Stimulated activated CD4-positive, alpha-beta T cell treated with anti-CD3 and anti-CD28 coated beads, Interleukin-2, amount 100 ng/mL, for 4 hours (primary cell): ENCODE measurements at regions not wholly inside any gene's neighbourhood (a gene's known extent, or its start where the extent isn't known, plus 50 kb on each side); places are given as distances from the start of the nearest gene placed in this dataset.

Experiments
- DNase-seq: peaks from one replicate; pipeline ENCODE4 v3.0.0-alpha.2; 2020; ENCODE audit warnings: low read depth

DNA sequence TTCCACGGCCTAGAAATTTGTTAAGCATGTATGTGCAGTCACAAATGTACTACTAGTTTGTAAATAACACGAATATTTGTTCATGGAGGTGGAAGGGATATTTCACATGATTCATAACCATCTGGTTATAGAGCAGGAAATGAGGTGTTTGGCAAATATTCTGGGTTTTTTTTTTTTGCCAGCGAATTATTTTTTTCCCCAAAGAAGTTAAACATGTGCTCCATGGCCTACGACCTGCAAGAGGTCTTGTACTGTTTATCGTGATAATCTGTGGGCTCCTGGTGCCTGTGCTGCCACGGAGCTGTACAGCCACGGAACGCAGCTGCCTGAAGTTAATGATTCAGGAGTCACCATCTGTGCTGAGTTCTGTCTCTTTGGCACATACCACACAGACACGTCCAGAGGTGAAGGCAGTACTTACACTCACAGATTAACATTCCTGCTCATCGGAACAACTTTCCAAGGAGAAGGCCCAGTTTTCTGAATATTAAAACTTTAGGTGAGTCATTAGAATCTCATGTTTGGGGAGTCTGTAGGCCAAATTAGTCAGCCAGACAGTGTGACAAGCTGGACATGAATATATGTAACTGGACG lies 156.3 kb downstream of the TMX1 start:
- no peak for DNase-seq

DNA sequence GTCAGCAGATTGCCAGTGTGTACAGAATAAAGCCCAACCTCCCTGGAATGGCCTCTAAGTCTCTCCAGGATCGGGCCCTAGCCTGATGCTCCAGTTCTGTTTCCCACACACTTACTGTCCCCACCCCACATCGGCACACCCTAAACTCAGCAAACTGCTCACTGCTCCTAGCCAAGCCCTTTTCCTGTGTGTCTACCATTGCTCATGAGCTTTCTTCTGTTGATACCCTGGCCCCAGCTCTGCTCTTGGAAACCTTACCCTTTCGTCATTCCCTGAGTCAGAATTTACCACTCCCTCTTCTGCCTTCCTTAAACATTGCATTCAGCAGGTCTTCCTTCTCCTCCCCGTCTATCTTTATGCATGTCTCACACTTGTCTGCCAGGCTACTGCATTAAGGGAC lies 158.9 kb downstream of the TMX1 start:
- DNase-seq: no peak

DNA sequence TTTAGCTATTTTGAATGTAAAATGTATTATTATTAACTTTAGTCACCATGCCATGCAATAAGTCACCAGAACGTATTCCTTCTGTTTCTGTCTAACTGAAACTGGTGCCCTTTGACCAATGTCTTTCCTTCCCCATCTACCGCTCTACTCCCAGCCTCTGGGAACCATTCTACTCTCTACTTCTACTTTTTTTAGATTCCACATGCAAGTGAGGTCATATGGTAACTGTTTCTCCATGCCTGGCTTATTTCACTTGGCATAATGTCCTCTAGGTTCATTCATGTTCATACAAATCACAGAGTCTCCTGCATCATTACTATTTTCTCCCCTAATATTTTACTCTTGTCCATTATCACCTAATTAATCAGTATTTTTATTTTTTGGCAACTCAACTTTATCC lies 160.1 kb downstream of the TMX1 start:
- no peak for DNase-seq

DNA sequence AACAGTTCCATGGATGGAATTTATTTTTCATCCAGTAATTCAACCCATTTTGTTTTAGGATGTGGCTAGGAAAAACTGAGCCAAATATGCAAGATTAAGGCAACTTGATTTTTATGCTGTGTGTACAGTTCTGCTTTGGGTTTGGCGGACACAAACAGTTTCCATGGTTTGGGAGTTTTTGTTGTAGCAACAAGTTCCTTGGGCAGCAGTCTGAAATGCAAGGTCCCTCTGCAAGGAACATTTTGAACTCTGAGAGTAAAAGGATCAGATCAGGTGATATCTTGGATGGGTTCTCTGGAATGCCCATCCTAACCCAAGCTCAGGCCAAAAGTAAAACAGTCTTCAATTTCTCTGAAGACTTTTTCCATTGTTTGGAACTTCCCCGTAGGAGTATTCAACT lies 161.2 kb downstream of the TMX1 start:
- no peak for DNase-seq

- no peak for DNase-seq
Observed at GRCh38 chr14:51401756-51402155, 161.7 kb downstream of the TMX1 start.

GRCh38 chr14:51410897-51411296 lies 170.8 kb downstream of the TMX1 start:
- DNase-seq: no peak

- DNase-seq: peak; percentile 4
Observed at GRCh38 chr14:51419685-51420084, 179.6 kb downstream of the TMX1 start.

- DNase-seq: no peak
Observed at GRCh38 chr14:51422704-51423103, 182.7 kb downstream of the TMX1 start.

GRCh38 chr14:51424041-51424440 lies 184.0 kb downstream of the TMX1 start:
- no peak for DNase-seq

DNA sequence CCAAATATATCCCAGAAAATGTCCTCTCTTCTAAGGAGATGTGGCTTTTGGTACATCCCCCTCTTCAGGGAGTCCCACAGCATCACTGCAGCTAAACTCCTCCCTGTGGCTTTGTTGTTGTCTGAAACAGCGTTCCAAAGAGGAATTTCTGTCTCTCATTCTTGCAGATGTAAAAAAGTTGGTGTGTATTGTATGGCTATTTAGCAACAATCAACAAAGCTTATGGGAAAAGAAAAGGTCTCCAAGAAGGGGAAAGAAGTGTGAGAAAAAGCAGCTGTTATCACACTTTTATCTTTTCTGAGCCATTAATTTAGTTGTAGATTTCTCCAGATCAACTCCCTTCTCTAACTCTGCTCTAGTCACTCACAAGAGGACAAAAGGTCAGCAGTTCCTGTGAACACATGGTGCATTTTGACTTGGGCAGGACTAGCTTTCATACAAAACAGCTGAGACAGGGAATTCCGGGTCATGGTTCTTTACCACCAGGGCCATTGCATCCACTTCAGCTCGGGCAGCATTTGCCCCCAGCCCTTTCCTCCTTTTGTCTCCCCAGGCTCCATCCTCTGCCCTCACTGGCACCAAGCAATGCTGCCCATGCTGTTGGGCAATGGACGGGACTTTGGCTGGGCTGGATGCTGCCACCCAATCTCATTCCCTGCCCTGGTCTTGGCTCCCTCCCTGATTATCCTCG lies 184.7 kb downstream of the TMX1 start:
- DNase-seq: no peak

- DNase-seq: no peak
Observed at GRCh38 chr14:51428981-51429380, 188.9 kb downstream of the TMX1 start.

GRCh38 chr14:51430079-51430478 lies 190.0 kb downstream of the TMX1 start:
- no peak for DNase-seq

- no peak for DNase-seq
Observed at GRCh38 chr14:51430633-51431032, 190.6 kb downstream of the TMX1 start.

GRCh38 chr14:51431033-51431709 lies 191.1 kb downstream of the TMX1 start:
- no peak for DNase-seq

- no peak for DNase-seq
Observed at GRCh38 chr14:51431741-51432140, 191.7 kb downstream of the TMX1 start.

- DNase-seq: no peak
Observed at GRCh38 chr14:51432302-51432948, 192.4 kb downstream of the TMX1 start.

- DNase-seq: no peak
Observed at GRCh38 chr14:51436630-51437029, 196.6 kb downstream of the TMX1 start.

GRCh38 chr14:51439896-51440295 lies 199.8 kb downstream of the TMX1 start:
- no peak for DNase-seq

DNA sequence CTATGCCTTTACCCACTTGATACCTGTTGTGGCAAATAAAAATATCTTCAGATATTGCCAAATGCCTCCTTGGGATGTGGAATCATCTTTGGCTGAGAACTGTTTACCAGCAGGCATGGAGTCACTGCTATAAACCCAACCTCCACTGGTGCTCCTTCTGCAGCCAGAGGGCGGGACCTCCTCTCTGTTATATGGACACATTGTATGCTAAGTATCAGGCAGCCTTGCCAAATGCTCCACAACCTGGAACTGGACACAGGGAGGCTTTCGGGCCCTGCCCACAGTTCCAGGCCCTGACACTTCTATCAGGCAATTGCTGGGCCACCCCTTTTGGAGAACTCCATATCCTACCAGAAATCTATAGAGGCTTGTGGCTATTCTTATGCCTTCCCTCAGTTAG lies 201.0 kb downstream of the TMX1 start:
- no peak for DNase-seq

DNA sequence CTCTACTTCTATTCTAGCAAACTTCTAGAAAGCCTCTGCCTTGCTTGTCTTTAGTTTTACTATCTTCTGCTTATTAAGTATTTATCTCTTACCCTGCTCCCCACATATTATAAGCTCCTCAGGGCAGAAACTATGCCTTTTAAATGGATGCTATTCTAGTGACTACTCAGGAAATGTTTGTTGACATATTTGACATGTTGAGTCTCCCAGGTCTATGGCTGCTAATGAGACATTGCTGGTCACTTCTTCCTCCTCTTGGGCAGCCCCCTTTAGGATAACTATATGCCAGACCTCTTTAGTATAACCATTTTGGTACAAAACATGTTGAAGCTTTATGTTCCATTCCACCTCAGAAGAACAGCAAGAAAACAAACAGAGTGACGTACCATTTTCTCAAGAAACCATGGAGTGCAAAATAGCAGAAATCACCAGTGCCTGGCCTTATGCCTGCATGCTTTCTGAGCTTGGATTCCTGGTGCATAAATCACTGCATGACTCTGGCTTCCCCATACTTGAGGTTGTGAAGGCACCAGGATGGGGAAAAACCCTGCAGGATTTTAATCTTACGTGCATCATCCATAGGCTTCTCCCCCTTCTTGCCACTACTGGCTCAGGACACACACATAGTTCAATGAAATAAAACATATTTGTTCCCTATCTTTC lies 202.6 kb downstream of the TMX1 start:
- DNase-seq: no peak

DNA sequence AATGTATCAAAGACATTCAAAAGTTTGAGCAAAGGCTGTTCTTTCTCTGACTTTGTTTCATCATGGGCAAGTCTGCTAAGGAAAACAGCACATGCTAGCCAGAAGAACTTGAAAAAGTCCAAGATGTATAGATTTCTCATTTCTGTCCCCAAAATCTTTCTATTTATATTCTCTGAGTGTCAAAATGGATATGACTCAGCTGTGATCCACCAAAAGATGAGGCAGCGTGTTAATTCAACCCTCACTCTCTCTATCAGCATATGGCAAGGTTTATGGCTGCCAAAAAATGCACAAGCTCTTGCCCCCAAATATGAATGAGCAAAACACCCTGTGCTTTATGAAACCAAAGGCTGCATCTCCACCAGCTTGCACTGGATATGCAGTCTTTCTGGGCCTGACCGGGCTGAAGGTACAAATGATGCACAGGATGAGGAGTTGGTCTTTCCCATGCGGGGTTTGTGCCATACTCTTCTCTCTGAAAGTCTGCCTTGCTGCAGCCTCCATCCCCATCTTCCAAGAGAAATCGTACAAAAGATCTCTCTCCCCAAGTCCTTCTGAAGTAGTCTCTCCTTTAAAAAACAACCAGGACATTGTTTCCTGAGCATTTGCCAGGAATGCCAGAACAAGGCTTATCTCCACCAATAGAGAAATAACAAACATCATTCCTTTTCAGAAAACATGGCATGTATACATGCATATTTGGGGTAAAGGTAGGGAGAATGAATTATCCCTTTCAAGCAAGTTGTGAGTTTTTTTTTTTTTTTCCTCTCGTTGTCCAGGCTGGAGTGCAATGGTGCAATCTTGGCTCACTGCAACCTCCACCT lies 203.4 kb downstream of the TMX1 start:
- no peak for DNase-seq
